ENCODE measurements at regions not wholly inside any gene's neighbourhood (a gene's known extent, or its start where the extent isn't known, plus 50 kb on each side); places are given as distances from the start of the nearest gene placed in this dataset.

DNA sequence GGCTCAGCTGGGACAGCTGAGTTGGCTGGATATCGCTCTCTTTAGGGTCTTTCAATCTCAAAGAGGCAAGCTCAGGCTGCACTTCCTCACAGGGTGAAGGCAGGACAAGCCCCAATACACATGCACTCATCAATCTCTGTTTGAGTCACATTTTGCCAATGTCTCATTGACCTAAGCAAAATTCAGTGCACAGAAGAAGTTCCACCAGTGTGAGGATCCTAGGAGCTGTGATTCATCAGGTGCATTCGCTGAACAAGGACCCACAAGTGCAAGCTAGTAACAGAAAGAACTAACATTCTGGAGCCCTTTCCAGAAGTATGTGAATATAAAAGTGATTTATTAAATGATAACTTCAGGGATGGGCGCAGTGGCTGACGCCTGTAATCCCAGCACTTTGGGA is 477.2 kb downstream of the GPAM start:
- TF ChIP-seq, protein P1, sequence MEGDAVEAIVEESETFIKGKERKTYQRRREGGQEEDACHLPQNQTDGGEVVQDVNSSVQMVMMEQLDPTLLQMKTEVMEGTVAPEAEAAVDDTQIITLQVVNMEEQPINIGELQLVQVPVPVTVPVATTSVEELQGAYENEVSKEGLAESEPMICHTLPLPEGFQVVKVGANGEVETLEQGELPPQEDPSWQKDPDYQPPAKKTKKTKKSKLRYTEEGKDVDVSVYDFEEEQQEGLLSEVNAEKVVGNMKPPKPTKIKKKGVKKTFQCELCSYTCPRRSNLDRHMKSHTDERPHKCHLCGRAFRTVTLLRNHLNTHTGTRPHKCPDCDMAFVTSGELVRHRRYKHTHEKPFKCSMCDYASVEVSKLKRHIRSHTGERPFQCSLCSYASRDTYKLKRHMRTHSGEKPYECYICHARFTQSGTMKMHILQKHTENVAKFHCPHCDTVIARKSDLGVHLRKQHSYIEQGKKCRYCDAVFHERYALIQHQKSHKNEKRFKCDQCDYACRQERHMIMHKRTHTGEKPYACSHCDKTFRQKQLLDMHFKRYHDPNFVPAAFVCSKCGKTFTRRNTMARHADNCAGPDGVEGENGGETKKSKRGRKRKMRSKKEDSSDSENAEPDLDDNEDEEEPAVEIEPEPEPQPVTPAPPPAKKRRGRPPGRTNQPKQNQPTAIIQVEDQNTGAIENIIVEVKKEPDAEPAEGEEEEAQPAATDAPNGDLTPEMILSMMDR (IDR thresholded peaks at IDR 0.05): no peak
- no peak for DNase-seq (ENCODE audit: low spot score)
- Histone ChIP-seq H3K27ac (no peak overlapping the region), H3K4me3 (no peak overlapping the region)

GRCh38 chr10:111707076-111707475 is 476.5 kb downstream of the GPAM start:
- DNase-seq (ENCODE audit: low spot score): no peak
- TF ChIP-seq, protein P1 (IDR thresholded peaks at IDR 0.05): no peak
- H3K4me3 ChIP-seq: no peak overlapping the region
- H3K27ac ChIP-seq: peak overlapping the region in 1 of 2 donors; percentile 16

GRCh38 chr10:111709603-111710002 is 474.0 kb downstream of the GPAM start:
- no peak overlapping the region for H3K4me3 ChIP-seq
- DNase-seq (ENCODE audit: low spot score): no peak
- no peak overlapping the region for H3K27ac ChIP-seq
- TF ChIP-seq, protein P1 (IDR thresholded peaks at IDR 0.05): no peak

- Histone ChIP-seq H3K27ac (no peak overlapping the region), H3K4me3 (no peak overlapping the region)
- TF ChIP-seq, protein P1 (IDR thresholded peaks at IDR 0.05): no peak
- no peak for DNase-seq (ENCODE audit: low spot score)
Measured at GRCh38 chr10:111716032-111716431, 467.5 kb downstream of the GPAM start.

- DNase-seq (ENCODE audit: low spot score): no peak
- Histone ChIP-seq H3K4me3 (no peak overlapping the region), H3K27ac (no peak overlapping the region)
- TF ChIP-seq, protein P1 (IDR thresholded peaks at IDR 0.05): no peak
Measured at GRCh38 chr10:111724121-111724520, 459.4 kb downstream of the GPAM start.

DNA sequence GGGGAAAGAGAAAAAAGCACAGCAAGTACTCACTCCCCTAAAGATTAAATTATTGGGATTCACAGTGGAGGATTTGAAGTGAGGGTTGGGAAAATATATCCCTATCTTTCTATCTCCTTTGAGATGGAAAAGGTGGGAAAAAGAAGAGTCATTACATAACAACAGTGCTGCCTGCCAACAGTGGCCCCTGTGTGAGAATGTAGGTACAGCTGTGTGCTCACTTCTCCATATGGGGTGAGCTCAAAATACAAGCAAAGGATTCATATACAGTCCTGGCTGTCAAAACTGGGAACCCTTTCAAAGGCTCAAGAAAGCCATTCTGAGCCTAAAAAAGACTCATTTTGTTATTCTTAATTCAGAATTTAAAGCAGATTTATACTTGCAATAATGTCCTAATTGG is 458.5 kb downstream of the GPAM start:
- Histone ChIP-seq H3K4me3 (no peak overlapping the region), H3K27ac (no peak overlapping the region)
- TF ChIP-seq, protein P1 (IDR thresholded peaks at IDR 0.05): no peak
- DNase-seq (ENCODE audit: low spot score): no peak

- no peak for DNase-seq (ENCODE audit: low spot score)
- no peak overlapping the region for H3K27ac ChIP-seq
- no peak overlapping the region for H3K4me3 ChIP-seq
- TF ChIP-seq, protein P1 (IDR thresholded peaks at IDR 0.05): no peak
Measured at GRCh38 chr10:111732166-111732785, 451.3 kb downstream of the GPAM start.
